Caco-2 (cell line): ENCODE measurements at regions not wholly inside any gene's neighbourhood (a gene's known extent, or its start where the extent isn't known, plus 50 kb on each side); places are given as distances from the start of the nearest gene placed in this dataset.

Experiments
- BruUV-seq: library from RNA; stranded (reverse); fragments of 400-500 nt; replicated peaks from 2 replicates; lab custom pipeline; 2021; lab: Mats Ljungman, UMichigan
- CTCF ChIA-PET: fragments of 300-600 bp; sonication (Branson Sonifier 250); formaldehyde crosslinking; loops from one replicate; lab custom pipeline; 2022; ENCODE audit warnings: antibody characterized with exemption; lab: Charles Lee
- POLR2A ChIA-PET: fragments of 300-600 bp; sonication (Branson Sonifier 250); formaldehyde crosslinking; loops from one replicate; lab custom pipeline; 2022; ENCODE audit warnings: antibody characterized with exemption; lab: Charles Lee
- DNase-seq, 2 experiments: peaks; one replicate each; pipeline versions ENCODE4 v3.0.0 to v3.0.0-alpha.2; 2020 to 2022
- H3K27me3 ChIP-seq: replicated peaks from 2 replicates; pipeline ENCODE4 v1.6.0; 2011; ENCODE audit warnings: low read length; ENCODE audit not compliant: control insufficient read depth, insufficient read depth
- H3K36me3 ChIP-seq: 2 replicates; pipeline ENCODE4 v1.5.1; 2011; ENCODE audit warnings: low read length; ENCODE audit not compliant: control insufficient read depth, insufficient read depth
- H3K4me1 ChIP-seq: fragments of 250-450 bp; sonication (Bioruptor Pico); 2 replicates; pipeline ENCODE4 v1.5.1; 2020; ENCODE audit warnings: mild to moderate bottlenecking
- H3K4me3 ChIP-seq: 2 replicates; pipeline ENCODE4 v1.5.1; 2011; ENCODE audit warnings: low read depth, mild to moderate bottlenecking, control low read depth, low read length
- H3K9me3 ChIP-seq: fragments of 250-450 bp; sonication (Bioruptor Pico); 2 replicates; pipeline ENCODE4 v1.5.1; 2020; ENCODE audit warnings: mild to moderate bottlenecking, moderate library complexity
- H3K27ac Mint-ChIP-seq: one replicate; pipeline ENCODE4 v1.8.0; 2022; ENCODE audit warnings: mixed read lengths; ENCODE audit not compliant: unreplicated experiment
- H3K27me3 Mint-ChIP-seq: one replicate; pipeline ENCODE4 v1.8.0; 2022; ENCODE audit warnings: mixed read lengths; ENCODE audit not compliant: insufficient read depth, unreplicated experiment
- H3K36me3 Mint-ChIP-seq: one replicate; pipeline ENCODE4 v1.8.0; 2022; ENCODE audit warnings: mild to moderate bottlenecking, mixed read lengths; ENCODE audit not compliant: insufficient read depth, unreplicated experiment
- H3K4me1 Mint-ChIP-seq: one replicate; pipeline ENCODE4 v1.8.0; 2022; ENCODE audit warnings: low read depth, mixed read lengths; ENCODE audit not compliant: unreplicated experiment
- H3K4me3 Mint-ChIP-seq: one replicate; pipeline ENCODE4 v1.8.0; 2022; ENCODE audit warnings: mild to moderate bottlenecking, moderate library complexity, mixed read lengths; ENCODE audit not compliant: unreplicated experiment
- H3K9me3 Mint-ChIP-seq: one replicate; pipeline ENCODE4 v1.8.0; 2022; ENCODE audit warnings: mixed read lengths; ENCODE audit not compliant: unreplicated experiment
- intact Hi-C: fragments of 100-400 bp; cut with micrococcal nuclease; formaldehyde crosslinking; loops from one replicate; pipeline ENCODE4 v1.10.0; 2022; ENCODE audit not compliant: unreplicated experiment
- TF ChIP-seq, protein P1 (sequence below), 2 experiments: fragments of 200-600 bp in 1 of 2; IDR thresholded peaks; 1 replicate in 1 of 2; 2 replicates in 1 of 2; pipeline versions ENCODE4 v1.5.1 to v1.8.0; 2011 to 2022; ENCODE audit warnings: antibody characterized with exemption in 1 of 2, control low read depth in 1 of 2, inconsistent platforms in 1 of 2, low read depth in 1 of 2, low read length in 1 of 2, mild to moderate bottlenecking in 1 of 2, moderate library complexity in 1 of 2; ENCODE audit not compliant: insufficient read depth in 1 of 2, severe bottlenecking in 1 of 2, unreplicated experiment in 1 of 2

DNA sequence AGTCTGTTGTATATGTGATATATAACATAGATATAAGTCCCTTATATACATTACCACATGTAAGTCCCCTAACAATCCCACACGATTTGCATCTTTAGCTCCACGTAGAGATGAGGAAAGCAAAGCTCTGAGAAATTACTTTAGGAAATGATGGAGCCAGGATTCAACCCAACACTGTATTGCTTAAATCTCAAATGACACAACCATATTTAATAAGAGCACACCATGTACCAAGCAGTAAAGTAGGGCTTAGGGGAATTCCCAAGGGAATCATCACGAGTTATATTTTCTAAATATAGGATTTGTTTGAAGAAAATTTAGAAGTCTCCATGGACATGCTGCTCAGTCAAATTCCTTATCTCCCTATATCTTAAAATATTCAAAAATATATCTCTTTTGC lies 61.3 kb upstream of the POMP start:
- H3K9me3 Mint-ChIP-seq, result no peaks in the 10 kb centered on the region

GRCh38 chr13:28590461-28590860 lies 68.5 kb upstream of the POMP start:
- Mint-ChIP-seq H3K27me3 (no peaks in the 10 kb centered on the region), H3K36me3 (no peaks in the 10 kb centered on the region), H3K27ac (no peak overlapping the region), H3K4me1 (no peaks in the 10 kb centered on the region), H3K9me3 (peaks cover 12% of the 10 kb centered on the region), H3K4me3 (no peak overlapping the region)
- no TSS peak for BruUV-seq
- no peak for DNase-seq
- POLR2A ChIA-PET, result no interaction called here
- TF ChIP-seq, protein P1, sequence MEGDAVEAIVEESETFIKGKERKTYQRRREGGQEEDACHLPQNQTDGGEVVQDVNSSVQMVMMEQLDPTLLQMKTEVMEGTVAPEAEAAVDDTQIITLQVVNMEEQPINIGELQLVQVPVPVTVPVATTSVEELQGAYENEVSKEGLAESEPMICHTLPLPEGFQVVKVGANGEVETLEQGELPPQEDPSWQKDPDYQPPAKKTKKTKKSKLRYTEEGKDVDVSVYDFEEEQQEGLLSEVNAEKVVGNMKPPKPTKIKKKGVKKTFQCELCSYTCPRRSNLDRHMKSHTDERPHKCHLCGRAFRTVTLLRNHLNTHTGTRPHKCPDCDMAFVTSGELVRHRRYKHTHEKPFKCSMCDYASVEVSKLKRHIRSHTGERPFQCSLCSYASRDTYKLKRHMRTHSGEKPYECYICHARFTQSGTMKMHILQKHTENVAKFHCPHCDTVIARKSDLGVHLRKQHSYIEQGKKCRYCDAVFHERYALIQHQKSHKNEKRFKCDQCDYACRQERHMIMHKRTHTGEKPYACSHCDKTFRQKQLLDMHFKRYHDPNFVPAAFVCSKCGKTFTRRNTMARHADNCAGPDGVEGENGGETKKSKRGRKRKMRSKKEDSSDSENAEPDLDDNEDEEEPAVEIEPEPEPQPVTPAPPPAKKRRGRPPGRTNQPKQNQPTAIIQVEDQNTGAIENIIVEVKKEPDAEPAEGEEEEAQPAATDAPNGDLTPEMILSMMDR (IDR thresholded peaks at IDR 0.05; ENCODE audit: insufficient read depth in 1 of 2, low read depth in 1 of 2, low read length in 1 of 2, severe bottlenecking in 1 of 2, unreplicated experiment in 1 of 2), result no peak
- no peaks in the 10 kb centered on the region for H3K36me3 ChIP-seq
- no peaks in the 10 kb centered on the region for H3K27me3 ChIP-seq
- no peak overlapping the region for H3K4me3 ChIP-seq
- no peaks in the 10 kb centered on the region for H3K9me3 ChIP-seq
- intact Hi-C loops, result no loop called here
- H3K4me1 ChIP-seq, result no peaks in the 10 kb centered on the region
- CTCF ChIA-PET, result no interaction called here

More for the DNA sequence above, 61.3 kb upstream of the POMP start:
- H3K9me3 ChIP-seq, result no peaks in the 10 kb centered on the region
- no peaks in the 10 kb centered on the region for H3K4me1 ChIP-seq
- no TSS peak for BruUV-seq
- Mint-ChIP-seq H3K4me1 (no peaks in the 10 kb centered on the region), H3K36me3 (no peaks in the 10 kb centered on the region), H3K27ac (no peak overlapping the region), H3K27me3 (no peaks in the 10 kb centered on the region), H3K4me3 (no peak overlapping the region)
- no peak overlapping the region for H3K4me3 ChIP-seq
- H3K27me3 ChIP-seq, result no peaks in the 10 kb centered on the region
- intact Hi-C loops, result no loop called here
- CTCF ChIA-PET, result no interaction called here
- TF ChIP-seq, protein P1 (IDR thresholded peaks at IDR 0.05; ENCODE audit: insufficient read depth in 1 of 2, low read depth in 1 of 2, low read length in 1 of 2, severe bottlenecking in 1 of 2, unreplicated experiment in 1 of 2), result no peak
- POLR2A ChIA-PET, result no interaction called here
- no peaks in the 10 kb centered on the region for H3K36me3 ChIP-seq
- no peak for DNase-seq

GRCh38 chr13:28588296-28588695 lies 70.6 kb upstream of the POMP start:
- Histone ChIP-seq H3K4me3 (no peak overlapping the region), H3K27me3 (no peaks in the 10 kb centered on the region), H3K4me1 (peaks cover 5% of the 10 kb centered on the region), H3K9me3 (no peaks in the 10 kb centered on the region), H3K36me3 (no peaks in the 10 kb centered on the region)
- peaks cover 7% of the 10 kb centered on the region for H3K4me1 Mint-ChIP-seq
- peaks cover 12% of the 10 kb centered on the region for H3K9me3 Mint-ChIP-seq
- no peaks in the 10 kb centered on the region for H3K36me3 Mint-ChIP-seq
- no TSS peak for BruUV-seq
- POLR2A ChIA-PET, result no interaction called here
- H3K27me3 Mint-ChIP-seq, result no peaks in the 10 kb centered on the region
- H3K27ac Mint-ChIP-seq, result no peak overlapping the region
- CTCF ChIA-PET, result no interaction called here
- intact Hi-C loops, result no loop called here
- no peak for DNase-seq
- TF ChIP-seq, protein P1 (IDR thresholded peaks at IDR 0.05; ENCODE audit: insufficient read depth in 1 of 2, low read depth in 1 of 2, low read length in 1 of 2, severe bottlenecking in 1 of 2, unreplicated experiment in 1 of 2), result no peak
- no peak overlapping the region for H3K4me3 Mint-ChIP-seq
